Thyroid gland (tissue), 4 donors: ENCODE measurements at regions not wholly inside any gene's neighbourhood (a gene's known extent, or its start where the extent isn't known, plus 50 kb on each side); places are given as distances from the start of the nearest gene placed in this dataset.

Experiments
- POLR2A ChIP-seq, 2 donors: fragments of 450-650 bp; IDR thresholded peaks; one replicate each; pipeline ENCODE4 v1.6.1; 2017; ENCODE audit warnings: antibody characterized with exemption in 2 of 2, mild to moderate bottlenecking in 2 of 2, moderate library complexity in 1 of 2
- TF ChIP-seq, protein P1 (sequence below), 6 experiments: fragments of 200-600 bp in 3 of 6; fragments of 450-650 bp in 3 of 6; sonication (generic) in 3 of 6; IDR thresholded peaks; one replicate each; pipeline ENCODE4 v1.5.1; 2016 to 2019; ENCODE audit warnings: antibody characterized with exemption in 6 of 6, mild to moderate bottlenecking in 2 of 6, inconsistent platforms in 1 of 6, moderate library complexity in 1 of 6

GRCh38 chr2:155944218-155944617, 388.3 kb downstream of the NR4A2 start:
- TF ChIP-seq, protein P1, sequence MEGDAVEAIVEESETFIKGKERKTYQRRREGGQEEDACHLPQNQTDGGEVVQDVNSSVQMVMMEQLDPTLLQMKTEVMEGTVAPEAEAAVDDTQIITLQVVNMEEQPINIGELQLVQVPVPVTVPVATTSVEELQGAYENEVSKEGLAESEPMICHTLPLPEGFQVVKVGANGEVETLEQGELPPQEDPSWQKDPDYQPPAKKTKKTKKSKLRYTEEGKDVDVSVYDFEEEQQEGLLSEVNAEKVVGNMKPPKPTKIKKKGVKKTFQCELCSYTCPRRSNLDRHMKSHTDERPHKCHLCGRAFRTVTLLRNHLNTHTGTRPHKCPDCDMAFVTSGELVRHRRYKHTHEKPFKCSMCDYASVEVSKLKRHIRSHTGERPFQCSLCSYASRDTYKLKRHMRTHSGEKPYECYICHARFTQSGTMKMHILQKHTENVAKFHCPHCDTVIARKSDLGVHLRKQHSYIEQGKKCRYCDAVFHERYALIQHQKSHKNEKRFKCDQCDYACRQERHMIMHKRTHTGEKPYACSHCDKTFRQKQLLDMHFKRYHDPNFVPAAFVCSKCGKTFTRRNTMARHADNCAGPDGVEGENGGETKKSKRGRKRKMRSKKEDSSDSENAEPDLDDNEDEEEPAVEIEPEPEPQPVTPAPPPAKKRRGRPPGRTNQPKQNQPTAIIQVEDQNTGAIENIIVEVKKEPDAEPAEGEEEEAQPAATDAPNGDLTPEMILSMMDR (IDR thresholded peaks at IDR 0.05) = no peak
- TF ChIP-seq POLR2A (IDR thresholded peaks at IDR 0.05) = no peak
